HG03108 (cell line): ENCODE measurements at regions not wholly inside any gene's neighbourhood (a gene's known extent, or its start where the extent isn't known, plus 50 kb on each side); places are given as distances from the start of the nearest gene placed in this dataset.

Experiments used
- ATAC-seq: cut with Tn5 transposase; IDR thresholded peaks from one replicate; pipeline ENCODE4 v1.9.1; 2021; ENCODE audit warnings: moderate library complexity; ENCODE audit not compliant: unreplicated experiment

- no peak for ATAC-seq
Observed at GRCh38 chr4:67051000-67051789, 494.1 kb downstream of the CENPC start.

- ATAC-seq: no peak
Observed at GRCh38 chr4:67049446-67049845, 495.9 kb downstream of the CENPC start.

- ATAC-seq: no peak
Observed at GRCh38 chr4:67048530-67048929, 496.8 kb downstream of the CENPC start.

GRCh38 chr4:67040315-67040714 lies 505.0 kb downstream of the CENPC start:
- ATAC-seq: no peak

GRCh38 chr4:67038228-67038566 lies 507.1 kb downstream of the CENPC start:
- ATAC-seq: no peak

- no peak for ATAC-seq
Observed at GRCh38 chr4:67037504-67038227, 507.6 kb downstream of the CENPC start.

- no peak for ATAC-seq
Observed at GRCh38 chr4:67036791-67037190, 508.5 kb downstream of the CENPC start.

GRCh38 chr4:67035986-67036385 lies 509.3 kb downstream of the CENPC start:
- no peak for ATAC-seq

GRCh38 chr4:67035501-67035900 lies 509.8 kb downstream of the CENPC start:
- ATAC-seq: no peak

GRCh38 chr4:67030636-67031035 lies 514.7 kb downstream of the CENPC start:
- no peak for ATAC-seq

- no peak for ATAC-seq
Observed at GRCh38 chr4:67020438-67020797, 524.9 kb downstream of the CENPC start.

GRCh38 chr4:67019686-67020437 lies 525.4 kb downstream of the CENPC start:
- no peak for ATAC-seq

- ATAC-seq: no peak
Observed at GRCh38 chr4:67014592-67014991, 530.7 kb downstream of the CENPC start.

GRCh38 chr4:67006791-67007190 lies 538.5 kb downstream of the CENPC start:
- ATAC-seq: no peak

- ATAC-seq: no peak
Observed at GRCh38 chr4:66991521-66991920, 553.8 kb downstream of the CENPC start.

- no peak for ATAC-seq
Observed at GRCh38 chr4:66974665-66975064, 570.6 kb downstream of the CENPC start.

GRCh38 chr4:66972087-66972486 lies 573.2 kb downstream of the CENPC start:
- ATAC-seq: no peak

- no peak for ATAC-seq
Observed at GRCh38 chr4:66964467-66964866, 580.8 kb downstream of the CENPC start.

GRCh38 chr4:66963084-66963483 lies 582.2 kb downstream of the CENPC start:
- no peak for ATAC-seq

GRCh38 chr4:66959207-66959606 lies 586.1 kb downstream of the CENPC start:
- no peak for ATAC-seq

GRCh38 chr4:66956852-66957251 lies 588.5 kb downstream of the CENPC start:
- no peak for ATAC-seq

GRCh38 chr4:66956426-66956825 lies 588.9 kb downstream of the CENPC start:
- ATAC-seq: no peak
